NCI-H2107 treated with DMSO at 0.1 percent for 48 hours (cell line): ENCODE measurements at regions not wholly inside any gene's neighbourhood (a gene's known extent, or its start where the extent isn't known, plus 50 kb on each side); places are given as distances from the start of the nearest gene placed in this dataset.
A peak's percentile ranks its signal among the peaks of the same experiment; 100 is the strongest.
"Not testable (repeated sequence)": the region's sequence is repeated elsewhere in the genome, so short reads cannot be mapped to it uniquely, and the experiment has no call there.

Experiments
- DNase-seq: peaks from one replicate; lab custom pipeline; 2025; ENCODE audit not compliant: unreplicated experiment; lab: John Stamatoyannopoulos, UW

DNA sequence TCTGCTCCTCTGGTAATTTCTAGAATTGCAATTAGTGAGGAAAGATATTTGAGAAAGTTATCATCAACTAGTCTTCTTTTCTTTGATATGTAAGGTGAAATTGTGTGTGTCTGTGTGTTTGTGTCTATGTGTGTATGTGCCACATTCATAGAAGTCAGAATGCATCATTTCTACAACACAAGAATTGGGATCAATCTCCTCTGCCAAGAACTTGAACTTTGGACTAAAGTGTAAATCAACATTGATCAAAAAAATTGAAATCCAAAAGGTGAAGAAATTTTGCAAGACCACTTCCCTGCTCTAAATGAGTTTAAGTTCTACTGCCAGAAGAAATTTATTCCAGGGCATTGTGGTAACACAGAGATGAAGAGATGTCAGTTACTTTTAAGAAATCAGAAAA lies 1072.8 kb downstream of the GRM8 start:
- no peak for DNase-seq

DNA sequence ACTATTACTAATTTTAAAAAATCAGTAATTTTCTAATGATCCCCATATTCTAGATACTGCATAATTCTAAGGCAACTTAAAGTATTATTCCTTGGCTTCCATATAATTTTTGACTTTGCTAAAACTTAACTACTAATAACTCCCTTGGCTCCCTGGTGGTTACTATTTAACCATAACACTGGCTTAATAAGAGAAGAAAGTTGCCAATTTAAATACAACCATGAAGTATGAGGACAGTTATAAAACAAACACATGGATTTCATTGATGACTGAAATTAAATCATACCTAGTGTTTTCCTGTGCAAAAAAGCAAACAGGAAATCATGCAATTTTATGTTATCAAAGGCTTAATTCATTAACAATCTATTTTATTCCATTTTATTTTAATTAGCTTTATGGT lies 1073.9 kb downstream of the GRM8 start:
- DNase-seq: no peak

DNA sequence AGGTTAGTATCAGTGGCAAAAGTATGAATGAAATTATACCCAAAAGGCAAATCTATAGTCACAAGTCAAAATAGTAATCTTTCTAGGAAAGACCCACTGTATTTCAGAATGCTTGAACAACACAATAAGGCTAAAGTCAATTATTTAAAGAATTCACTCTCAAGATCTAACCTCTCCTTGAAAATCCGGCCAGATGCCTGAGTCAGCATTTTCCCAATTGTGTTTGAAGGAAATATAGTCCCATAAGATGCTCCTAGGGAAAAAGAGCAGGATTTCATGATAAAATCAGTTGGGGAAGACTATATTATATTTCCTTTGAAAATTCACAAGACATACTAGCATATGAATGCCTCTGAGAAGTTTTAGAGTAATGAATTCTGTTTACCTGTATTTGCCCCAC lies 1075.0 kb downstream of the GRM8 start:
- no peak for DNase-seq

DNA sequence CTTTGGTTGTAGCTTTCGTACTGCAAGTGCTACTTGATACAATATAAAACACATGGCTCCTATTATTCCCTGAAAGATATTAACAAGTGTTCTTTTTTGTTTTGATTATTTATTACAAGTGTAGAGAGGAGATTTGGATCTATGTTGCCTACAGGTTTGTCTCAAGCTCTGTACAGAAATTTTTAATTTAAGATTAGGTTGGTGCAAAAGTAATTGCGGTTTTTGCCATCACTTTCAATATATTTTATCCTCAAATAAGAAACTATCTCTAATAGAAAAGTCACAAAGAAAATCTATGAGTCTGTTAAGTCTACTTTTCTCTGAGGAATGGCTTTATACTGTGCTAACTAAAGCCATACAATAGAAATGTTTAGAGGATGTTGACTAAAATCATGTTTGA lies 1086.1 kb downstream of the GRM8 start:
- DNase-seq: no peak

DNA sequence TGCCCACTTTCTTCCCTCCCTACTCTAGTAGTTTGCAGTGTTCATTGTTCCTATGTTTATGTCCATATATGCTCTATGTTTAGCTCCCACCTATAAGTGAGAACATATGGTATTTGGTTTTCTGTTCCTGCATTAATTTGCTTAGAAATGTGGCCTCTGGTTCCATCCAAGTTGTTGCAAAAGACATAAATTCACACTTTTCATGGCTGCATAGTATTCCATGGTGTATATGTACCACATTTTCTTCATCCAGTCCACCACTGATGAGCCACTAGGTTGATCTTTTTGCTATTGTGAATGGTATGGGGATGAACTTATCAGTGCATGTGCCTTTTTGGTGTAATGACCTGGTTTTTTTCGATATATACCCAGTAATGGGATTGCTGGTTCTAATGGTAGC lies 1089.1 kb downstream of the GRM8 start:
- no peak for DNase-seq

DNA sequence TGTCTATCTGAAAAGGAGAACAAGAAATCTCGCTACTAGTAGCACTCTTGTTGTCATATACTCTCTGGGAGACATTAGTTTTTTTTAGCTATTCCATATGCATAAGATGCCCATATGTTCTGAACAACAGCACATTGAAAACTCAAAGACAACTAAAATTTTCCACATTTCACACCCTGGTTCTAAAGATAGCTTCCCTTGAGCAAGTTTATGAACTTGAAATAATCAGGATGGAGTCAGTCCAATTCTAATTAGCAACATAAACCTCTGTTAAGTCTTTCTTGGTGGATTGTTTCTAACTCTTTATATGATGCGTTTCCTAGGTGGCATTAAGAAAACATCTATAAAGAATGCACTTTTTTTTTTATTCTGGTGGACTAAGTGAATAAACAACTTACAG lies 1095.3 kb downstream of the GRM8 start:
- no peak for DNase-seq

DNA sequence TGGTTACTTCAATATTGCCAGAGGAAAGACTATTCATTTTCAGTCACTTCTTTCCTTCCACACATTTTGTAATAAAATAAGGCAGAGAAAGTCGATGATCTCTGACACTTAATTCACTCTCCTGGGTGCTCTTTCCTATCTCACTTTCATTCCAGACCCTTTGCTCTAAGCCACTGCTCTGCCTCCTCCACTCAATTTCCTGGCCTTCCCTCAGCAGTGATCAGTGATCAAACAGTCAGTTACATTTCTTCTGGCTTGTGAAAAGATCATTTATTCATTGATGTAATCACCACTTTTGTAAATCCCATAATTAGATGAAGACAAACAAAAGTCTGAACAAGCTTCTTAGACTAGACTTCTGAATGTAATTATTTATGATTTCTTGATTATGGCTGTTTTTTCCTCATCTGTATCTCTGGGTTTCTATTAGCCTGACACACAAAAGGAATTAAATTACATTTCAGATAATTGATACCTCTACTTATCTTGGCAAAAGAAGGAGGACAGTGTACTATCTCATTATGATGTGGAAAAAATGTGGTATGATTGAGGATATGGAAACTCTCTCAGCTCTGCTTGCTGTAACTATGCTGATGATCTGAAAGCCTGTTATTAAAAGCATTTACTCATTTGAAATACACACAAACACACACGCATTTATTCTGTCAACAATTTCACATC lies 1102.3 kb downstream of the GRM8 start:
- peak; percentile 45 for DNase-seq

DNA sequence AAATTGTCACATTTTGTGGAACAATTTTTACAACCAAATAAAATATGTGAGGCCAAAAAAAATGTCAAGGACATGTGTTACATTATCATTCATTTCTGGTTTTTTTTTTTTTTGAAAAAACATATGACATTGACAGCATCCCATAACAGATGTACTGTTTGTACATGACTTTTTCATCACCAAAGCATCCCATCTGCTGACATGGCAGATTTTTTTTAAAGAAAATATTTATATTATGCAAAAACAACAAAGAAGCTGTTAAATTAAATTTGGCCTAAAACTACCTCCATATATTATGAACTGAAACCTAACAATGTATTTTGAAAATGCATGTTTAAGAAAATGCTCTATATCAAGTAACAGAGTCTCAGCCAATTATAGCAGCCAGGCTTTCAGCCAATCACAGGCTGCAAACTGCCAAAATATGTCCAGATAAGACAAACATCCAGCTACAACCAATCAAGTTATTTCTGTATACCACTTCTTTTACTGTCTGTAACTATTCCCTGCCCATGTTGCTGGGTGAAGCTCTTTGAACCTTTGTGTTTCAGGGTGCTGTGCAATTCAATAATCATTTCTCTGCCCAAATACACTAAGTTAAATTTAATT lies 1111.8 kb downstream of the GRM8 start:
- no peak for DNase-seq

DNA sequence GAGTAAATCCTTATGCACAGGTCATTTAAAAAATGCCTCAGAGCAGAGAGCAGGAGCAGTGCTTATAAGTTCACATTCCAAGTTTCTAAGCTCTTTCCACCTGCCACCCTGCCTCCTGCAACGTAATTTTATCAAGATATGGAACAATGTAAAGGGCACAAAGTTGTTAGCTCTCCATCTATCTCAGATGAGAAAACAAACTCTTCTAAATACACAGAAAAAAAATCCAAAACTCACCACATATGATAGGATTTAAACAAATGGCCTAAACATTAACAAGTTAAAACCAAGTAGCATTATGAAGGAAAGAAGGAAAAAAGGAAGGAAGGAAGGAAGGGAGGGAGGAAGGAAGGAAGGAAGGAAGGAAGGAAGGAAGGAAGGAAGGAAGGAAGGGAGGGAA lies 1132.8 kb downstream of the GRM8 start:
- no peak for DNase-seq

DNA sequence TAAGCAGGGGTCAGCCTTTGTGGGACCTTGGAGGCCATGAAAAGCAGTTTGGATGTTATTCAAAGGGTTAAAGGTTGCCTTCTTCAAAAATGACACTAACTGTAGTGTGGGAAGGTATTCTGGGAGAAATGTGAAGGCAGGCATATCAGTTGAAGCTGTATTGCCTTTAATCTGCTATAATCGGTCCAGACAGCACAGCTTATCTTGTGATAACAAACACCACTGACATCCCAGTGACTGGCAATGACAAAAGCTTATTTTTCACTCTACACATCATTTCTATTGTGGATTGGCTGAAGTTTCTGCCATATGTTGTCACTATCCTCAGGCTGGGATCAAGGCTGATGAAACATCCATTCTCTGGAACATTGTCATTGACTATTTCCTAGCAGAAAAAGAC lies 1149.2 kb downstream of the GRM8 start:
- no peak for DNase-seq

DNA sequence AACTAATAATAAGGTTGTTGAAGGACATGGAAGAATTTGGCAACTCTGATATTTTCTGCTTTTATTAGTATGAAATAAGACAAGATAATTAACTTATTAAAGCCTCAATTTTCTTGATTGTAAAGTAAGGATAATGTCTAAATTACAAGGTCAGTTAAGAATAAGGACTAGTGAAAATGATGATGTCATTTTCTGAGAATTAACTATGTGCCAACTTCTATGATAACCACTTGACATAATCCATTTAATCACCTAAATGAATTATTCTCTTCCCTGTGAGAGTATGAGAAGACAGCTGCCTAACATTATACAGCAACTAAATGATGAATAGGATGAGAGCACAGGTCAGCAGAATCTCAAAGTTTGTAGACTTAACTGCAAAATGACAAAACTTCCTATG lies 1153.4 kb upstream of the POT1 start:
- no peak for DNase-seq

DNA sequence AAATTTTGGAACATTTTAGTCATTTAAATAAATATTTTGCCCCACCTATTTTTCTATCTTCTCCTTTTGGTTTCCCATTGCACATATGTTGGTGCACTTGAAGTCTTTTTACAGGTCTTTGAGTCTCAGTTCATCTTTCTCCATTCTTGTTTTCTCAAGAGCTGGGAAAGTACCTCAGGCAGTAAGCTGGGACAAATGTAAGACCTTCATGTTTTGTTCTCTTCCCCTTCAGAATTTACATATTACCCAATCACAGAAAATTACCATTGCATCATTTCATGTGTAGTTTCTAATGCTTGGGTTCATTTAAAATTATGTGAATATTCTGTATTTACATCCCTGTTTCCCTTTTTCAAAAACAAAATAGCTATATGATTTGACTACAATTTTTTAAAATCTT lies 1150.0 kb upstream of the POT1 start:
- DNase-seq: no peak

DNA sequence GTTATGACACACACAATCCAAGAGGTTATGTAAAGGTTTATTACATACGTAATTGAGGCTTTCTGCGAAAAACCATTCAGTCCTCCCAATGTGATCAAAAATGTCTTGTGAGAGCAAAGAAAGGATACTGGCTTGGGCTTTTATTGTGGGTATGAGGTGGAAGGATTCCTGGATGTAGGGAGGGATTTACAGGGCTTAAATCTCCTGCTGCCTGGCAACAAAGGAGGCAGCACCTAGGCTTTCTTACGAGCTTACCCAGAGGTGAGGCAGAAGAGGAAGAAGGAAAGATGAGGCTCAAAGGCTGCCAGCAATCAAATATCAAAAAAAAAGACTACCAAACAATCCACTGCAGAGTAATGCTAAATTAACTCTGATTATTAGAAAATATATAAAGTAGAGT lies 1149.5 kb upstream of the POT1 start:
- DNase-seq: no peak

DNA sequence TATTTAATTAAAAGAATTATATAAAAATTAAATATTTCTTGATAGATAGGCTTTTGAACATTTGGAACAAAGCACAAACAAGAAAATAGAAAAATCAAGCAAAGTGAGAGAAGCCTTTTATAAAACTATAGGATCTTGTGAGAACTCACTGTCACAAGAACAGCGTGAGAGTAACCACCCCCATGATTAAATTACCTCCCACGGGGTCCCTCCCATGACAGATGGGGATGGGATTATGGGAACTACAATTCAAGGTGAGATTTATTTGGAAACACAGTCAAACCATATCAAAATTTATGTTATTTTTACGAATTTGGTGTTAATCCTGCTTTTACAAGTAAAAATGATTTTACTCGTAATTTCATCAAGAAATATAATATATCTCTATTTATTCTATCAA lies 1136.1 kb upstream of the POT1 start:
- DNase-seq: no peak

DNA sequence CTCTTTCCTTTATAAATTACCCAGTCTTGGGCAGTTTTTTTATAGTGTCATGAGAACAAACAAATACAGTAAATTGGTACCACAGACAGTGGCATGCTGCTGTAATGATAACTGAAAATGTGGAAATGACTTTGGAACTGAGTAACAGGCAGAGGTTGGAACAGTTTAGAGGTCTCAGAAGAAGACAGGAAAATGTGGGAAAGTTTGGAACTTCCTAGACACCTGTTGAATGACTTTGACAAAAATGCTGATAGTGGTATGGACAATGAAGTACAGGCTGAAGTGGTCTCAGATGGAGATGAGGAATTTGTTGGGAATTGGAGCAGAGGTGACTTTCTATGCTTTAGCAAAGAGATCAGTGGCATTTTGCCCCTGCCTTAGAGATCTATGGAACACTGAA lies 1128.4 kb upstream of the POT1 start:
- no peak for DNase-seq

DNA sequence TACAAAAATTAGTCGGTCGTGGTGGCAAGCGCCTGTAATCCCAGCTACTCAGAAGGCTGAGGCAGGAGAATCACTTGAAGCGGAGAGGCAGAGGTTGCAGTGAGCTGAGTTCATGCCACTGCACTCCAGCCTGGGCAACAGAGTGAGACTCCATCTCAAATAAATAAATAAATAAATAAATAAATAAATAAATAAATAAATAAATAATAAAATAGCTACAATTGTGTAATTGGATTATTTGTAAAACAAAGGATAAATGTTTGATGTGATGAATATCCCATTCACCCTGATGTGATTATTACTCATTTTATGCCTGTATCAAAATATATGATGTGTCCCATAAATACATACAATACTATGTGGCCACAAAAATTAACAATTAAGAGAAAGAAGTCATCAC lies 1127.0 kb upstream of the POT1 start:
- DNase-seq: not testable (repeated sequence)

DNA sequence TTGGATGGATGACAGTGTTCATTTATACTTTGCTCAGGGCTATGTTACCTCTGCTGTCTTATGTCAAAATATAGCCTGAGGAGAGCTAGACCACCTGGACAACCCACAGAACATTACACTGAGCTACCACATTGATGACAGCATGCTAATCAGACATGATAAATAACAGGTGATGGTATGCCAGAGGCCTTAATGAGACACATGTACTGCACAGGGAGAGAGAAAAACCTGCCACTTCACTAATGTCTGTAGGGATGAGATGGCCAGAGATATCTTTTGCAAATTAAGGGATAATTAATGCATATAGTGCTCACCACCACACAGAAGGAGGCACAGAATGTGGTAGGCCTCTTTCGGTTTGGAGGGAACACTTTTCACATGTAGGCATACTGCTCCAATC lies 1122.6 kb upstream of the POT1 start:
- no peak for DNase-seq

DNA sequence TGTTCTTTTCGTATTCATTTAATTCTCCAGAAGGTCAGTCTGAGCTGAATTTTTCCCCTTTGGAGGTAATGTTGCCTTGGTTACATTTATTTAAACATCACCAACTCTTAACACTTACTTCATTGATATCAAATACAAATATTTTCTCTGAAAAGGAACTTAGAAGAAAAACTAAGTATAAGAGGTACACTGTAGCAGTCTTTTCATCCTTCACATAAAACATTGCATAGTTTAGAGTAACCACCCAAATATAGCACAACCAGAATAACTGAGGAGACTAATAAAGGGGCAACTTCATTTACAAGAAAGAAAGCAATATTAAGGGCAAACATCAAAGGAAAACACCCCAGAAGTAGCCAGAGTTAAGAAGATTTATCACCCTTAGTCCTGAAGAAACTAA lies 1115.0 kb upstream of the POT1 start:
- DNase-seq: no peak

DNA sequence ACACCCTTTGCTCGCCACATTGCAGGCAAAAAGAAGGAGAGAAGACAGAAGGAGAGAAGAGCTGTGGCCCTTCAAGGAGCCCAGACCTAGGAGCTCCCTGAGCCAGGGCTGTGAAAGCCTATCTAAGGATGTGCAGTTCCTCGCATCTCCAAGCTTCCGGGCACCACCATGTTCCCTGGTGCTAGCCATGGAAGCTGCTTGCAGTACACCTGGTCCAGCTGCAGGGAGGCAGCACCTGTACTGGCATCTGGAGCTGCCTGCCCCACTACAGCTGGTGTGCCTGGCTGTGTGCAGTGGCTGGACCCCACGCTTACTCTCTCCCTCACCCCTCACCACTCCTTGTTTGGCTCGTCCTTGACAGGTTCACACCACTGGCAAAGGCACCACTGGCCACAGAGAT lies 1111.8 kb upstream of the POT1 start:
- DNase-seq: no peak

DNA sequence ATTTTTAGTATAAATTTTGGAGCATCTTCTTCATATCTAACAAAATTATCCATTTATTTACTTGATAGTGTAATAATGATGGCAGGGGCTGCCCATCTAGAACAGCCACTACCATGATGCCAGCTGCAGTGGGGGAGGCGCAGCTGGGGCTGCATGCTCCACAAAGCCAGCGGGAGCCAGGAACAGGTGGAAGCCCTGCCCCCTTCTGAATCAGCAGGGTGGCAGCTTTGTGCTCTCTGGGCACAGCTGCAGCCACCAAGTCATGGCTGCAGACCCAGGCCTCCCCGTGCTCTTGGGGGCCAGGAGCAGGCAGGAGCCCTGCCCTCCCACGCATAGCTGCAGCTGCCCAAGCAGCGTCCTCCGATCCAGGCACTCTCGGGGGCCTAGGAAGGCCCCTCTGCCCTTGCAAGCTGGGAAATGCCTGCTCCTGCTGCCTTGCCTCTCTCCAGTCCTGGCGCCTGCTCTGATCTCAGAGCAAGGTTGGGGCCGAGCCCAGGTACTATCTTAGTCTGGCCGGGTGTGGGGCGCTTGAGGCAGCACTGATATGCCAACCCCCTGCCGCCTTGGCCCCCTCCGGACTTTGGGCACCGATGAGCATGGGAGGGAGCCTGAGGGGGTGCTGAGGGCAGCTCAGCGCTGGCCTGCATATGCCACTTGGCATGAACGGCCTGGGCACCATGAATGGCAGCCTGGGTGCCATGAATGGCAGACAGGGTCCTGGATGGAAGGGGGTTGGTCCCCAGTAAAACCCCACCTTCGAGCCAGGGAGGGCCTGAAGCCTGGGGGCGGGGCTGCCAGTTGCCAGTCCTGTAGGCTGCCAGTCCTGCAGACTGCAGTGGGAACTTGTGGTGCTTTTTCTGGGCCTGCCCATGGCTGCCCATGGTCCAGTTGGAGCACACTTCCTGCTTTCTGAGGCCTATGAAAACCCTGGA lies 1110.8 kb upstream of the POT1 start:
- no peak for DNase-seq

DNA sequence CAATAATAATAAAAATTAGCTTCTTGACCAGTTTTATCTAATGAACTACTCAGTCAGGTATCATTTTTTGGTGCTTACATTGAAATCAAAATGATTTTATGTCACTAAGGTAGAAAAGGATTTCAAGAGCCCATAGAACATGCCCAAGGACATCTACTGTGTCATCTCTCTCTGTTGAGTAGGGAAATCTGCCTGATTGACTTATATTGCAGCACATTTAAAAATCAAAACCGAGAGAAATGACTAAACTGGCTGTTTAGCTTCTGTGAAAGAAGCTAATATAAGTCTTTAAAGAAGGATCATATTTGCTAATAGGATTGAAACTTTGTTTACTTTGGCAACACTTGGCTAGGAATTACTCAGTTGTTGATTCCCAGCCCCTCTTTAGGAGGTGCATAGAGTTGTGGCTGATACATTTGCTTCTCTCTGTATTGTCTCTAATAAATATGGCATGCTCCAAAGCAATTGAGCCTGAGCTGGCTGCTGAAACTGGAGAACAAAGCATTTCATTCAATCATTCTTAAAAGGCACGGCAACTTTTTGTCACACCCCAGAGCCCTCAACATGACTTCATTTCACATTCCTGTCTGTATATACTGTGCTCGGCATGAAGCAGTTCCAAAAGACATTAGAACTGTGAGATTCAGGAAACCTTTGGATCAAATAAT lies 1096.9 kb upstream of the POT1 start:
- peak; percentile 84 for DNase-seq

DNA sequence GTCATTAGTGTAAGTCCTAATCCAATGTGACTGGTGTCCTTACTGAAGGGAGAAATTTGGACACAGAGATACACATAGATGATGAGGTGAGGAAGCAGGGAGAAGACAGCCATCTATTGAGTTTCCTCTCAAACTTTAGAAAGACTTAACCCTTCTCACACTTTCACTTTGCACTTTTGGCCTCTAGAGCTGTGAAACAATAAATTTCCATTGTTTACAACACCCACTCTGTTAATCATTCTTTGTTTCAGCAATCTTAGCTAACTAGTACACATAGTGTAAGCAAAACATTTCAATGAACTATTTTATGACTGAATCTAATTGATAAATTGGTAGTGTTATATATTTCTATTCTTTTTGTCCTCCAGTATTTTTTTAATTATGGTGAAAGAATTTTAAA lies 1092.8 kb upstream of the POT1 start:
- no peak for DNase-seq
